ENCODE measurements at regions not wholly inside any gene's neighbourhood (a gene's known extent, or its start where the extent isn't known, plus 50 kb on each side); places are given as distances from the start of the nearest gene placed in this dataset.

DNA sequence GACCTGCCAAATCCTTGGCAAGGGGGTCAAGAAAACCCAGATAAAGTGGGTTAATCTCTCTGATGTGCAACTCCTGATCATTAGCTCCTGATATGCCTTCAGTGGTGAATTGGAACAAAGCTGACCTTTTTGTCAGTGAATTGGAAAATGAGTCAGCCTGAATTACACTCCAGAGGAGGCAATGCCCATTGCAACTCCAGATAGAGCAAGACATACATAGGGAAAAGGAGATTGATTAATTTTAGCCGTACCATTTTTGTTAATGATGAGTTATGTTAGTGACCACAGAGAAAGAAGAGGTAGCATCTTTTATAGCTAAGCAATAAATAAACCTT, 195.2 kb upstream of the CADPS start:
- TF ChIP-seq, protein P1, sequence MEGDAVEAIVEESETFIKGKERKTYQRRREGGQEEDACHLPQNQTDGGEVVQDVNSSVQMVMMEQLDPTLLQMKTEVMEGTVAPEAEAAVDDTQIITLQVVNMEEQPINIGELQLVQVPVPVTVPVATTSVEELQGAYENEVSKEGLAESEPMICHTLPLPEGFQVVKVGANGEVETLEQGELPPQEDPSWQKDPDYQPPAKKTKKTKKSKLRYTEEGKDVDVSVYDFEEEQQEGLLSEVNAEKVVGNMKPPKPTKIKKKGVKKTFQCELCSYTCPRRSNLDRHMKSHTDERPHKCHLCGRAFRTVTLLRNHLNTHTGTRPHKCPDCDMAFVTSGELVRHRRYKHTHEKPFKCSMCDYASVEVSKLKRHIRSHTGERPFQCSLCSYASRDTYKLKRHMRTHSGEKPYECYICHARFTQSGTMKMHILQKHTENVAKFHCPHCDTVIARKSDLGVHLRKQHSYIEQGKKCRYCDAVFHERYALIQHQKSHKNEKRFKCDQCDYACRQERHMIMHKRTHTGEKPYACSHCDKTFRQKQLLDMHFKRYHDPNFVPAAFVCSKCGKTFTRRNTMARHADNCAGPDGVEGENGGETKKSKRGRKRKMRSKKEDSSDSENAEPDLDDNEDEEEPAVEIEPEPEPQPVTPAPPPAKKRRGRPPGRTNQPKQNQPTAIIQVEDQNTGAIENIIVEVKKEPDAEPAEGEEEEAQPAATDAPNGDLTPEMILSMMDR (IDR thresholded peaks at IDR 0.05; ENCODE audit: low read depth, low read length): no peak
- TF ChIP-seq EZH2phosphoT487 (IDR thresholded peaks at IDR 0.05; ENCODE audit: low read depth): no peak

All from OCI-LY3 (cell line).